ENCODE measurements at regions not wholly inside any gene's neighbourhood (a gene's known extent, or its start where the extent isn't known, plus 50 kb on each side); places are given as distances from the start of the nearest gene placed in this dataset.

DNA sequence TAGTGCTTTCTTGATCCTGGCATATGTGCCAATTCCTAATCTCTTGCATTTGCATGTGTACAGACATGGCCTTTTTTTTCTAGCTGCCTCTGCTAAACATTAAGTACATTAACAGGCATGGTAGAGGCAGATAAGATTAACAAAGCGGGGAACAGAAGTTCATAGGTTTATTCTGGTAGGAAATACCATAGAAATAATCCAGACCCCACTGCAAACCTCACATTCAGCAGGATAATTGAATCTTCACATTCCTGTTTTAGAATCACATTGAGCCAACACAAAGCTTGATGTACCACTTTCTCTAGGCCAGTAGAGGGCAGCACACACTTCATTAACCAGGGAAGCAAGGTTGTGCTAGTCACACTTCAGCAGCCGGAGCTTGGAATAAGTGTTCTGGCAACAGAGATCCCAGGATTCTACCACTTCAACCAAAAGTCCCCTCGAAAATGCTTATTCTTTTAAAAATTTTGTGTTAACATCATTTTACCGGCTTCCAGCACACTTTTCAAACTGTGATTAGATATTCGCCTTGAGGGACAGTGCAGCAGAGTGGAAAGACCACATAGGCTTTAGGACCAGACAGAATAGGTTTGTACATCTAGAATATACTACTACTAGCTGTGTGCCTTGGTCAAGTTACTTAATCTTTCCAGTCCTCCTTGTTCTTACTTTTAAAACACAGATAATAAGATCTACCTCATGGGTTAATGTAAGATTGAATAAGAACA lies 420.2 kb upstream of the CHST9 start:
- TF ChIP-seq ZFP3 (CRISPR knock-in tag; IDR thresholded peaks at IDR 0.05), result no peak
- TF ChIP-seq, protein P1, sequence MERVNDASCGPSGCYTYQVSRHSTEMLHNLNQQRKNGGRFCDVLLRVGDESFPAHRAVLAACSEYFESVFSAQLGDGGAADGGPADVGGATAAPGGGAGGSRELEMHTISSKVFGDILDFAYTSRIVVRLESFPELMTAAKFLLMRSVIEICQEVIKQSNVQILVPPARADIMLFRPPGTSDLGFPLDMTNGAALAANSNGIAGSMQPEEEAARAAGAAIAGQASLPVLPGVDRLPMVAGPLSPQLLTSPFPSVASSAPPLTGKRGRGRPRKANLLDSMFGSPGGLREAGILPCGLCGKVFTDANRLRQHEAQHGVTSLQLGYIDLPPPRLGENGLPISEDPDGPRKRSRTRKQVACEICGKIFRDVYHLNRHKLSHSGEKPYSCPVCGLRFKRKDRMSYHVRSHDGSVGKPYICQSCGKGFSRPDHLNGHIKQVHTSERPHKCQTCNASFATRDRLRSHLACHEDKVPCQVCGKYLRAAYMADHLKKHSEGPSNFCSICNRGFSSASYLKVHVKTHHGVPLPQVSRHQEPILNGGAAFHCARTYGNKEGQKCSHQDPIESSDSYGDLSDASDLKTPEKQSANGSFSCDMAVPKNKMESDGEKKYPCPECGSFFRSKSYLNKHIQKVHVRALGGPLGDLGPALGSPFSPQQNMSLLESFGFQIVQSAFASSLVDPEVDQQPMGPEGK (CRISPR knock-in tag; IDR thresholded peaks at IDR 0.05; ENCODE audit: borderline replicate concordance), result no peak
- TF ChIP-seq GLIS3 (CRISPR knock-in tag; IDR thresholded peaks at IDR 0.05), result no peak
- TF ChIP-seq ZC3H10 (CRISPR knock-in tag; IDR thresholded peaks at IDR 0.05), result no peak
- TF ChIP-seq BACH2 (CRISPR knock-in tag; IDR thresholded peaks at IDR 0.05; ENCODE audit: borderline replicate concordance), result 0 out of 2 replicates have a peak, but pooled peaks have one; percentile 32
- TF ChIP-seq ISL1 (CRISPR knock-in tag; IDR thresholded peaks at IDR 0.05), result peak; percentile 93
- TF ChIP-seq, protein P2, sequence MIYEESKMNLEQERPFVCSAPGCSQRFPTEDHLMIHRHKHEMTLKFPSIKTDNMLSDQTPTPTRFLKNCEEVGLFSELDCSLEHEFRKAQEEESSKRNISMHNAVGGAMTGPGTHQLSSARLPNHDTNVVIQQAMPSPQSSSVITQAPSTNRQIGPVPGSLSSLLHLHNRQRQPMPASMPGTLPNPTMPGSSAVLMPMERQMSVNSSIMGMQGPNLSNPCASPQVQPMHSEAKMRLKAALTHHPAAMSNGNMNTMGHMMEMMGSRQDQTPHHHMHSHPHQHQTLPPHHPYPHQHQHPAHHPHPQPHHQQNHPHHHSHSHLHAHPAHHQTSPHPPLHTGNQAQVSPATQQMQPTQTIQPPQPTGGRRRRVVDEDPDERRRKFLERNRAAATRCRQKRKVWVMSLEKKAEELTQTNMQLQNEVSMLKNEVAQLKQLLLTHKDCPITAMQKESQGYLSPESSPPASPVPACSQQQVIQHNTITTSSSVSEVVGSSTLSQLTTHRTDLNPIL (CRISPR knock-in tag; IDR thresholded peaks at IDR 0.05; ENCODE audit: low read depth), result no peak; the same call in 1 of the 2 replicates
- peak; percentile 41; the same call in 1 of the 2 replicates for TF ChIP-seq ZNF565 (CRISPR knock-in tag; conservative IDR thresholded peaks at IDR 0.05; ENCODE audit: low read depth)
- TF ChIP-seq, protein P3, sequence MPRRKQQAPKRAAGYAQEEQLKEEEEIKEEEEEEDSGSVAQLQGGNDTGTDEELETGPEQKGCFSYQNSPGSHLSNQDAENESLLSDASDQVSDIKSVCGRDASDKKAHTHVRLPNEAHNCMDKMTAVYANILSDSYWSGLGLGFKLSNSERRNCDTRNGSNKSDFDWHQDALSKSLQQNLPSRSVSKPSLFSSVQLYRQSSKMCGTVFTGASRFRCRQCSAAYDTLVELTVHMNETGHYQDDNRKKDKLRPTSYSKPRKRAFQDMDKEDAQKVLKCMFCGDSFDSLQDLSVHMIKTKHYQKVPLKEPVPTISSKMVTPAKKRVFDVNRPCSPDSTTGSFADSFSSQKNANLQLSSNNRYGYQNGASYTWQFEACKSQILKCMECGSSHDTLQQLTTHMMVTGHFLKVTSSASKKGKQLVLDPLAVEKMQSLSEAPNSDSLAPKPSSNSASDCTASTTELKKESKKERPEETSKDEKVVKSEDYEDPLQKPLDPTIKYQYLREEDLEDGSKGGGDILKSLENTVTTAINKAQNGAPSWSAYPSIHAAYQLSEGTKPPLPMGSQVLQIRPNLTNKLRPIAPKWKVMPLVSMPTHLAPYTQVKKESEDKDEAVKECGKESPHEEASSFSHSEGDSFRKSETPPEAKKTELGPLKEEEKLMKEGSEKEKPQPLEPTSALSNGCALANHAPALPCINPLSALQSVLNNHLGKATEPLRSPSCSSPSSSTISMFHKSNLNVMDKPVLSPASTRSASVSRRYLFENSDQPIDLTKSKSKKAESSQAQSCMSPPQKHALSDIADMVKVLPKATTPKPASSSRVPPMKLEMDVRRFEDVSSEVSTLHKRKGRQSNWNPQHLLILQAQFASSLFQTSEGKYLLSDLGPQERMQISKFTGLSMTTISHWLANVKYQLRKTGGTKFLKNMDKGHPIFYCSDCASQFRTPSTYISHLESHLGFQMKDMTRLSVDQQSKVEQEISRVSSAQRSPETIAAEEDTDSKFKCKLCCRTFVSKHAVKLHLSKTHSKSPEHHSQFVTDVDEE (CRISPR knock-in tag; IDR thresholded peaks at IDR 0.05), result peak; percentile 97
- no peak for TF ChIP-seq RARB (CRISPR knock-in tag; IDR thresholded peaks at IDR 0.05)
- TF ChIP-seq CSDC2 (CRISPR knock-in tag; IDR thresholded peaks at IDR 0.05), result no peak
- TF ChIP-seq ZNF70 (CRISPR knock-in tag; IDR thresholded peaks at IDR 0.05), result 0 out of 2 replicates have a peak, but pooled peaks have one; percentile 33
